Memory B cell (primary cell): ENCODE measurements at regions not wholly inside any gene's neighbourhood (a gene's known extent, or its start where the extent isn't known, plus 50 kb on each side); places are given as distances from the start of the nearest gene placed in this dataset.

Experiments used
- ATAC-seq: fragments of 150-1000 bp; cut with Tn5 transposase; 2 replicates; pipeline ENCODE4 v1.10.0; 2021; ENCODE audit warnings: low read depth, mild to moderate bottlenecking, moderate library complexity
- DNase-seq, 2 donors: peaks; one replicate each; pipeline ENCODE4 v3.0.0; 2022; ENCODE audit warnings: low spot score in 2 of 2
- H3K27ac Mint-ChIP-seq: one replicate; pipeline ENCODE4 v1.8.0; 2022; ENCODE audit warnings: mild to moderate bottlenecking, moderate library complexity, mixed read lengths
- H3K27me3 Mint-ChIP-seq: one replicate; pipeline ENCODE4 v1.8.0; 2022; ENCODE audit warnings: mixed read lengths
- H3K36me3 Mint-ChIP-seq: one replicate; pipeline ENCODE4 v1.8.0; 2022; ENCODE audit warnings: mild to moderate bottlenecking, mixed read lengths
- H3K4me1 Mint-ChIP-seq: one replicate; pipeline ENCODE4 v1.8.0; 2022; ENCODE audit warnings: mixed read lengths
- H3K4me3 Mint-ChIP-seq: one replicate; pipeline ENCODE4 v1.8.0; 2022; ENCODE audit warnings: mild to moderate bottlenecking, moderate library complexity, mixed read lengths
- H3K9me3 Mint-ChIP-seq: one replicate; pipeline ENCODE4 v1.8.0; 2022; ENCODE audit warnings: mixed read lengths

DNA sequence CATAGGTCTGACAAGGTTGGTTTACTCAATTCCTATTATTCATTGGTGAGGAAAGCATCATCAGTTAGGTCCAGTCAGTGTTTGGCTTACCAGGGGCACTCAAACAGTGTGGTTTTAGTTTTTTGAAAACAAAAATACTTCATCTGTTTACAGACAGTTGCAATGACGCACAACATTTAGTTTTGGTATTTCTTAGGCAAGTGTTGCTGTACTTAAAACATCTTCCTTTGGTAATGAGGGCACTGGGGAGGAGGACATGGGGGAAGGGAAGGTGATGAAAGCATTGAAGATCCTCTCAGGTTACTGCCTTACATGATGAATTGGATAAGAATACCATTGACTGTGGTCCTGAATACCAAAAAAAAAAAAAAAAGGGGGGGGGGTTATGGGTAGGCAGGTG lies 93.7 kb upstream of the MAOA start:
- H3K36me3 Mint-ChIP-seq = no peaks in the 10 kb centered on the region
- H3K27ac Mint-ChIP-seq = no peak overlapping the region
- H3K4me3 Mint-ChIP-seq = no peak overlapping the region
- no peak for ATAC-seq
- no peak for DNase-seq
- H3K9me3 Mint-ChIP-seq = no peaks in the 10 kb centered on the region
- peaks cover 2% of the 10 kb centered on the region for H3K27me3 Mint-ChIP-seq
- H3K4me1 Mint-ChIP-seq = no peaks in the 10 kb centered on the region

- Mint-ChIP-seq H3K27ac (no peak overlapping the region), H3K4me1 (no peaks in the 10 kb centered on the region), H3K27me3 (peaks cover 7% of the 10 kb centered on the region), H3K4me3 (no peak overlapping the region), H3K9me3 (peaks cover 3% of the 10 kb centered on the region), H3K36me3 (no peaks in the 10 kb centered on the region)
- DNase-seq (no peak), ATAC-seq (no peak)
These were observed 91.1 kb upstream of the MAOA start for GRCh38 chrX:43564953-43565352.

DNA sequence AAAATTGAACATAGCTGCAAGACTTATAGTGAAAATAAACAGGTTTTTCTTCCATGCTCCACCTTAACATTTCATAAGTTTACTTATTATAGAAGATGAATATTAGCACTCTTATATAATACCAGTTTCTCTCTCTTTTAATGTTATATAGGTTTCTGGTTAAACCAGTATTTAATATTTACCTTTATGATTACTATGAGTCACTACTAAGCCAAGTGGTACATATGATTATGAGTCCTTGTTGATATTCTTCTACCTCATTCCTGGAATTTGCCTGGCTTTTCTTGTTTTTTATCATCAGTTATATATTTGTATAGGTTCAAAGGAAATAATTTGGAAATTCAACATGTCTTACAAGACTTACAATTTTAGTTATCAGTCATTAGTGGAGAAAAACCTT lies 89.9 kb upstream of the MAOA start:
- Mint-ChIP-seq H3K4me3 (no peak overlapping the region), H3K27ac (no peak overlapping the region), H3K27me3 (peaks cover 7% of the 10 kb centered on the region), H3K9me3 (peaks cover 3% of the 10 kb centered on the region), H3K4me1 (no peaks in the 10 kb centered on the region), H3K36me3 (no peaks in the 10 kb centered on the region)
- no peak for ATAC-seq
- no peak for DNase-seq

DNA sequence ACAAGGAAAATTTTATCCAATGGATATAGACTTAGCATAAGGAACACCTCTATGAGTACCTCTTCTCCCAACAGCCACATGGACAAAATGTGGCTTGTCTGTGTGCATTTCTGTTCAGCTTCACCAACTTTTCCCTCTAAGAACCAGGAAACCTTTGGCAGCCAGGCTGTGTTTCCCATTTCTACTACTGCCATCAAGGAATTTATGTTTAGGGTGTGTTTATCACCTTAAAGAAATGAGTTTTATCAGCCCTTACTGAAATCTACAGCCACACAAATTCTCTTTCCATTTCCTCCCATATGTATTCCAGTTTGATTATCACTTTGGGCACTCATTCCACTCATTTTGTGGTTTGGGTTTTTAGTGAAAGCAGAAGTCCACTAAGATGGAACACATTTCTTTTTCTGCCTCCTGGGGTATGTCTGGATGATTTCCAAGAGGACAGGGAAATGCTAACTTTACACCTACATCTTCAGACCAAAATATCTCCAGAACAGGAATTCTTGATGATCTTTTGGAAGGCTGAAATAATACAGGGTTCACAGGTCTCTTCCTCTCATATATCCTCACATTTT lies 82.6 kb upstream of the MAOA start:
- no peak overlapping the region for H3K4me3 Mint-ChIP-seq
- H3K9me3 Mint-ChIP-seq = peaks cover 3% of the 10 kb centered on the region
- H3K27me3 Mint-ChIP-seq = peaks cover 7% of the 10 kb centered on the region
- no peak overlapping the region for H3K27ac Mint-ChIP-seq
- no peaks in the 10 kb centered on the region for H3K4me1 Mint-ChIP-seq
- DNase-seq (no peak), ATAC-seq (no peak)
- no peaks in the 10 kb centered on the region for H3K36me3 Mint-ChIP-seq

DNA sequence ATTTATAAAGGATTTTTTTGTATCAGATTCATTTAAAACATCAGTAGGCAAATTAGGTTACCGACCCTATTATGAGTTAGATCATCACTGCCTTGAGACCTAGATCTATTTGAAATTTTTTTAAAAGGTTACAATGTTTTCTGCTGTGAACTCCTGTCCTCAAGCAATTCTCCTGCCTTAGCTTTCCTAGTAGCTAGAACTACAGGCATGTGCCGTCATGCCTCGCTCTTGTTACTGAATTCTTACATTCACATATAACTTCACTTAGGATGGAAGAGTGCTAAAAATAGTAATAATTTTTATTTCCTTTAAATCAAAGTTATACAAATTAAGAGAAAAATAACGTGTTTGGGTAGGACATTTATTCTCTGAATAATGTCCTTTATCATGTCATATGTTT lies 75.5 kb upstream of the MAOA start:
- ATAC-seq = no peak
- Mint-ChIP-seq H3K27me3 (peaks cover 1% of the 10 kb centered on the region), H3K4me3 (no peak overlapping the region), H3K27ac (no peak overlapping the region), H3K9me3 (no peaks in the 10 kb centered on the region), H3K4me1 (no peaks in the 10 kb centered on the region), H3K36me3 (no peaks in the 10 kb centered on the region)
- DNase-seq = no peak

DNA sequence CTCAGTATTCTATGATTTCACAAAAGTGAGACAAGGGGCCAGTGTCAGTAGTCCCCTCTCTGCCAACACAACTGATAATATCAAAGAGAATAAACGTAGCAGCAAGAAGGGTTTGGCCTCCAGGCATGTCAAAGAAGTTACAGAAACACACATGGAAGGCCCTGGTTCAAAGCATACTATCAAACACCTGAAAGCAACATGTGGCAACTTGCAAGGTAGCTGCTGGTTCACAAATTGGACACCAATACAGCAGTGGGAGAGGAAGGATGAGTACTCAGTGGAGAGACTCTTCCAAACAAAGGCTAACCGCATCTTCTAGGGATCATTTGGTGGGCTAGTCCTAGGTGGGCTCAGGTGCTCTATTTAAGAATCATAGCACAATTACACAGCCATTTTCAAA lies 74.9 kb upstream of the MAOA start:
- Mint-ChIP-seq H3K27me3 (peaks cover 1% of the 10 kb centered on the region), H3K27ac (no peak overlapping the region)

GRCh38 chrX:43581888-43582539 lies 74.1 kb upstream of the MAOA start:
- Mint-ChIP-seq H3K27ac (no peak overlapping the region), H3K27me3 (peaks cover 1% of the 10 kb centered on the region), H3K36me3 (no peaks in the 10 kb centered on the region), H3K4me3 (no peak overlapping the region), H3K4me1 (no peaks in the 10 kb centered on the region), H3K9me3 (no peaks in the 10 kb centered on the region)
- ATAC-seq (no peak), DNase-seq (no peak)

More for the DNA sequence above, 74.9 kb upstream of the MAOA start:
- Mint-ChIP-seq H3K4me3 (no peak overlapping the region), H3K9me3 (no peaks in the 10 kb centered on the region), H3K4me1 (no peaks in the 10 kb centered on the region), H3K36me3 (no peaks in the 10 kb centered on the region)
- DNase-seq = no peak
- ATAC-seq = no peak

DNA sequence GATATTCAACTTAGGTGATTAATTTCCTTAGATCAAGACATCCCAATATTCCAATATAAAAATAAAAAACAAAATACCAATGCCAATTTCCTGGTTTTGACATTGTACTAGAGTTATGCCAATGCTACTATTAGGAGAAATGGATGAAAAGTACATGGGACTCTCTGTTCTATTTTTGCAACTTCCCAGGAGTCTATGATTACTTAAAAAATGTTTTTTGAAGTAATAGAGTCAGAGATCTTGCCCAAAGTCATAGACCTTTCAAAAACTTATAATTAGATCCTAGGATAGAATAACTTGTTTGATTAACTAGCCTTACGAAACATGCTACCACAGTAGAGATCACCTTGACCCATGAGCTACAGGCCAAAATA lies 73.6 kb upstream of the MAOA start:
- Mint-ChIP-seq H3K36me3 (no peaks in the 10 kb centered on the region), H3K9me3 (no peaks in the 10 kb centered on the region), H3K4me1 (no peaks in the 10 kb centered on the region), H3K27ac (no peak overlapping the region), H3K4me3 (no peak overlapping the region), H3K27me3 (peaks cover 1% of the 10 kb centered on the region)
- ATAC-seq (no peak), DNase-seq (no peak)

- Mint-ChIP-seq H3K9me3 (no peaks in the 10 kb centered on the region), H3K27ac (no peak overlapping the region), H3K4me1 (no peaks in the 10 kb centered on the region), H3K27me3 (no peaks in the 10 kb centered on the region), H3K4me3 (no peak overlapping the region), H3K36me3 (peaks cover 3% of the 10 kb centered on the region)
- ATAC-seq (no peak), DNase-seq (no peak)
These were observed 70.2 kb upstream of the MAOA start for GRCh38 chrX:43585922-43586321.

- Mint-ChIP-seq H3K4me1 (no peaks in the 10 kb centered on the region), H3K9me3 (no peaks in the 10 kb centered on the region), H3K36me3 (peaks cover 3% of the 10 kb centered on the region), H3K4me3 (no peak overlapping the region), H3K27ac (no peak overlapping the region), H3K27me3 (peaks cover 2% of the 10 kb centered on the region)
- ATAC-seq = no peak
- no peak for DNase-seq
These were observed 69.3 kb upstream of the MAOA start for GRCh38 chrX:43586830-43587229.

GRCh38 chrX:43589735-43590134 lies 66.4 kb upstream of the MAOA start:
- DNase-seq (no peak), ATAC-seq (no peak)
- H3K27me3 Mint-ChIP-seq = peaks cover 5% of the 10 kb centered on the region
- no peak overlapping the region for H3K4me3 Mint-ChIP-seq
- H3K9me3 Mint-ChIP-seq = no peaks in the 10 kb centered on the region
- no peaks in the 10 kb centered on the region for H3K4me1 Mint-ChIP-seq
- H3K36me3 Mint-ChIP-seq = peaks cover 3% of the 10 kb centered on the region
- H3K27ac Mint-ChIP-seq = no peak overlapping the region

DNA sequence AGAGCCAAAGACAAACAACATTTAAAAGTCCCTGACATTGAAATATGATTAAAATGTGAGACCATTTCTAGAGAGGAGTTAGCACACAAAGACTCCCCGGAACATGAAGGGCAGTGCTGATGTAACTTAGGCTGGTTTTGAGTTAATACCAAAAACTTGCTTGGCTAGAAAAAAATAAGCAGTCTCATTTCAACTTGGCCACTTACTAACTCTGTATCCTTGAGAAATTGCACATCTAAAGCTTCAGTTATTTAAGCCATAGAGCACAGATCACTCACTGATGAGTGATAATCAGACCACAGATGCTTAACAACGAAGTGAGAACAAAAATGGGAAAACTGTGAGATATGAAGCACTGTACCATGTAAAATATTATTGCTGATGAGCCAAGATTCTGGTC lies 65.9 kb upstream of the MAOA start:
- no peak for DNase-seq
- ATAC-seq = no peak
- Mint-ChIP-seq H3K27ac (no peak overlapping the region), H3K27me3 (peaks cover 5% of the 10 kb centered on the region), H3K4me3 (no peak overlapping the region), H3K4me1 (no peaks in the 10 kb centered on the region), H3K9me3 (no peaks in the 10 kb centered on the region), H3K36me3 (peaks cover 3% of the 10 kb centered on the region)

GRCh38 chrX:43592597-43592996 lies 63.5 kb upstream of the MAOA start:
- Mint-ChIP-seq H3K27ac (no peak overlapping the region), H3K4me1 (no peaks in the 10 kb centered on the region)
- no peak for DNase-seq

GRCh38 chrX:43595931-43596330 lies 60.2 kb upstream of the MAOA start:
- DNase-seq = no peak
- Mint-ChIP-seq H3K4me3 (no peak overlapping the region), H3K4me1 (no peaks in the 10 kb centered on the region), H3K9me3 (no peaks in the 10 kb centered on the region), H3K27ac (no peak overlapping the region), H3K36me3 (no peaks in the 10 kb centered on the region), H3K27me3 (peaks cover 5% of the 10 kb centered on the region)
- ATAC-seq = no peak

More at GRCh38 chrX:43592597-43592996, 63.5 kb upstream of the MAOA start:
- Mint-ChIP-seq H3K9me3 (no peaks in the 10 kb centered on the region), H3K36me3 (peaks cover 3% of the 10 kb centered on the region), H3K4me3 (no peak overlapping the region), H3K27me3 (peaks cover 5% of the 10 kb centered on the region)
- no peak for ATAC-seq

GRCh38 chrX:43604753-43605152 lies 51.3 kb upstream of the MAOA start:
- Mint-ChIP-seq H3K4me3 (no peak overlapping the region), H3K36me3 (no peaks in the 10 kb centered on the region)

More at GRCh38 chrX:43604753-43605152, 51.3 kb upstream of the MAOA start:
- Mint-ChIP-seq H3K27ac (no peak overlapping the region), H3K9me3 (no peaks in the 10 kb centered on the region), H3K27me3 (no peaks in the 10 kb centered on the region), H3K4me1 (no peaks in the 10 kb centered on the region)
- DNase-seq = no peak
- ATAC-seq = no peak
